ENCODE measurements at regions not wholly inside any gene's neighbourhood (a gene's known extent, or its start where the extent isn't known, plus 50 kb on each side); places are given as distances from the start of the nearest gene placed in this dataset.

DNA sequence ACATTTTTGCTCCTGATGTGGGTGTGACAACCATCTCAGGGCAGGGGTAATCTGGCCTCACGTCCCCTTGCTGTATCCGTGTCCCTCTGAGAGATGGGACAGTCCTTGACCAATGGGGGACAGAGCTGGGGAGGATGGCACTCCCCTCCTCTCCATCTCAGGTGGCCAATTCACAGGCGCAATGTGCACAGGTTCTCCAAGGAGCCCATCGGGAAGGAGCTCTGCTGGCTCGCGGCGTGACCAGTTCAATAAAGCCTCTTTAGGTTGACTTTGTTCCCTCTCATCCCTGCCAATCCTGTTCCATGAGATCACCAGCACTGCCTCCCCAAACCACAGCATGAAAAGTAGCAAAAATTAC, 196.3 kb upstream of the SLC24A3 start:
- H3K27ac Mint-ChIP-seq = no peak overlapping the region
- no peaks in the 10 kb centered on the region for H3K4me1 Mint-ChIP-seq (ENCODE audit: low read depth in 2 of 2)
- DNase-seq (no peak), ATAC-seq (replicated peaks) (no peak)
- H3K9me3 Mint-ChIP-seq = no peaks in the 10 kb centered on the region
- H3K27me3 Mint-ChIP-seq = no peaks in the 10 kb centered on the region
- no peak overlapping the region for H3K4me3 Mint-ChIP-seq
- H3K36me3 Mint-ChIP-seq (ENCODE audit: insufficient read depth) = no peaks in the 10 kb centered on the region

DNA sequence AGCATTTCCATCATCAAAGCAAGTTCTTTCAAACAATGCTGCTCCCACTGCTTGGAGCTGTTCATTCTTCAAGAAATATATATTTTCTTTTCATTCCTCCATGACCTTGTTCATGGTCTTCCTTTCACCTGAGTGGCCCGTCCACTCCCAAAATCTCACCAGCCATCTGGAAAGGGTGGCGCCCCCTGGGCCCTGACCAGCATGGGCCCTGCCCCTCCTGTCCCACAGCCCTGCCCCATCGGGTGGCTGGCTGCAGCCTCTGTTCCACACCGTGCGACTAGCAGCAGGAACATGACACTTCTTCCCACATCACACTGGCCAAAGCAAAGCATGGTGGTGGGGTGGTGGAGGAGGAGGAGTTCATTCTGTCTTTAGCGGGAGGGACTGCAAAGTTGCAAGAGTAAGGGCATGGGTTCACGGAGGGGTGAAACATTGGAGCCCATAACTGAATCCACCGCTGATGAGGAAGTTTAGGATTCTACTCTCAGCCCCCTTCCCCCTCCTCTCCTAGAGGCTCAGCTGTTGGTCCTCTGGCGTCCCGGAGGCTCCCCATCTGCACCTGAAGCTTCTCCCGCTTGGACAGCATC, 195.2 kb upstream of the SLC24A3 start:
- no peak overlapping the region for H3K4me3 Mint-ChIP-seq
- H3K27ac Mint-ChIP-seq = no peak overlapping the region
- no peaks in the 10 kb centered on the region for H3K4me1 Mint-ChIP-seq (ENCODE audit: low read depth in 2 of 2)
- H3K9me3 Mint-ChIP-seq = no peaks in the 10 kb centered on the region
- H3K36me3 Mint-ChIP-seq (ENCODE audit: insufficient read depth) = no peaks in the 10 kb centered on the region
- DNase-seq (no peak), ATAC-seq (replicated peaks) (no peak)
- no peaks in the 10 kb centered on the region for H3K27me3 Mint-ChIP-seq

DNA sequence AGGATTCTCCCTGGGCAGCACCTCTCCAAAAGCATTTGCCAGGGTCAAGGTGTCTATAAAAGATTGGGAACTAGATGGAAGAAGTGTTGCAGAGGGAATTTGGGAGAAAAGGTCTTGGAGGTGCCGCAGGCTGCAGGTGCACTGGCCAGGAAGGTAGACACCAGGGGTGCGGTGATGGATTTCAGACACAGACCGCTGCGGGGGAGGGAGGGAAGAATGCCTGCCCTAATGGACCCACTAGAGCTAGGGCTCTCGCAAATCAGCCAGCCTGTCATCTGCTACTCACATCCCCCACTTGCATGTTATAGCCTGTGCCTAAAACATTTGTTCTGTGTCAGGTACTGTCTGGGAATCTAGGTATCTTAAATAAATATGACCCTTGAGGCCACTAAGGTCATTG, 193.6 kb upstream of the SLC24A3 start:
- no peak overlapping the region for H3K4me3 Mint-ChIP-seq
- H3K4me1 Mint-ChIP-seq (ENCODE audit: low read depth in 2 of 2) = no peaks in the 10 kb centered on the region
- no peak for DNase-seq
- ATAC-seq (replicated peaks) = no peak
- H3K27me3 Mint-ChIP-seq = peaks cover 0 to 8% of the 10 kb centered on the region in 2 donors
- H3K27ac Mint-ChIP-seq = no peak overlapping the region
- no peaks in the 10 kb centered on the region for H3K9me3 Mint-ChIP-seq
- no peaks in the 10 kb centered on the region for H3K36me3 Mint-ChIP-seq (ENCODE audit: insufficient read depth)

DNA sequence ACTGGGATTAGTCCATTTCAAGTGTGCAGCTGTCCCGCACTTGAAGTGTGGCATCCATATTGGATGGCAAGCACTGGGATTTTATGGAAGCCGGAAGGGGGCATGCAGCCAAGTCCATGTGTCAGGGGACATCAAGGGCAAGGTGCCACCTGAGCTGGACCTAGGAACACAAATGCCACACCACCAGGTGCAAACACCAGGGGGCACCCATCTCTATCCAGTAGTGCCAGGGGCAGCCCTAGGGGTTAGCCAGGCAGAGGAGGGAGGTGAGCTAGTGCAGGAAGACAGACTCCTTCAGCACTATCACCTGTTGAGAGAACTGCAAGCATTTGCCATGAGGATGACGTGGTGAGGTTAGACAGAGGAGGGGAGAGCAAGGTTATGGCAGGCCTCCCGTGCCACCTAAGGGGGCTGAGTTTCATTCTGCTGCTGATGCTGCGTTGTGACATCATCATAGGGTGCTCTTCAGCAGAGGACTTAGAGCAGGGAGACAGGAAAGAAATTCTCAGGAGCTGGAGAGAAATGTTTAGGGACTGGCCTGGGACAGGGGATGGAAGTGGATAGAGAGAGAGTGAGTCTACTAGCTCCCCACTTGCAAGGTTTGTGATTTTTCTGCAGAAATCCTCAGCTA, 192.6 kb upstream of the SLC24A3 start:
- H3K36me3 Mint-ChIP-seq (ENCODE audit: insufficient read depth) = no peaks in the 10 kb centered on the region
- DNase-seq (no peak), ATAC-seq (replicated peaks) (no peak)
- no peak overlapping the region for H3K27ac Mint-ChIP-seq
- peaks cover 0 to 8% of the 10 kb centered on the region in 2 donors for H3K27me3 Mint-ChIP-seq
- H3K4me1 Mint-ChIP-seq (ENCODE audit: low read depth in 2 of 2) = no peaks in the 10 kb centered on the region
- H3K4me3 Mint-ChIP-seq = no peak overlapping the region
- no peaks in the 10 kb centered on the region for H3K9me3 Mint-ChIP-seq

DNA sequence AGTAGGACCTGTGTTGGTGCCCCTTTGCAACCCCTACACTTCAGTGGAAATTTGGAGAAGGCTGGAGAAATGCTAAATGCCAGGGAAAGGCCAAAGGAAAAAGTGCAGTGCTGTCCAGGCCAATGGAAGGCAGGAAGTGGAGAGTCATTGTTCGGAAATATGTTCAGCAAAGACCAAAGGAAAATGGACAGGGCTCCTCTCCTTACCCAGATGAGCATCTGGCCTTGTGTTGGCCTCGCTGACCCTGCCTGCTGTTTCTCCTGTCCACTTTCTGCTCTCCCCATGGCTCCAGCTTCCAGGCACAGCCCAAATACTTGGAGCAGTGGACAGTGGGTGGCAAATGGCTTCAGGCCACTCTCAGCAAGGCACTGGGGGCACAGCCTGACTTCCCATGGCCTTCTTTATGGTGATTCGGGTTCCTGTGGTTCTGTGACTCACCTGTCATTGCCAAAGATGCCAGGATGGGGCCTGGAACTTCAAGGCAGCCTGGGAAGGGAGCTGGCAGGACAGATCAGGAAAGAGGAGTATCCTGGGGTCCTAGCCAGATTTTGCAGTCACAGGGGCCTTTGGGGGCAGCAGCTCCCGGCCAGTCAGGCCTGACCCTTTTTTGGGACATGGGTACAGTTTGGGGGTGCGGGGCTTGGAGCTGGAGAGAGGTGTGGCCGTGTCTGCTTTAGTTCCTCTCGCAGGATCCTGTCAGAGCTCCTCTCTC, 190.9 kb upstream of the SLC24A3 start:
- Mint-ChIP-seq H3K4me3 (no peak overlapping the region), H3K27me3 (peaks cover 0 to 8% of the 10 kb centered on the region in 2 donors), H3K4me1 (ENCODE audit: low read depth in 2 of 2) (no peaks in the 10 kb centered on the region), H3K9me3 (no peaks in the 10 kb centered on the region), H3K27ac (no peak overlapping the region), H3K36me3 (ENCODE audit: insufficient read depth) (no peaks in the 10 kb centered on the region)
- ATAC-seq (replicated peaks) (no peak), DNase-seq (no peak)

DNA sequence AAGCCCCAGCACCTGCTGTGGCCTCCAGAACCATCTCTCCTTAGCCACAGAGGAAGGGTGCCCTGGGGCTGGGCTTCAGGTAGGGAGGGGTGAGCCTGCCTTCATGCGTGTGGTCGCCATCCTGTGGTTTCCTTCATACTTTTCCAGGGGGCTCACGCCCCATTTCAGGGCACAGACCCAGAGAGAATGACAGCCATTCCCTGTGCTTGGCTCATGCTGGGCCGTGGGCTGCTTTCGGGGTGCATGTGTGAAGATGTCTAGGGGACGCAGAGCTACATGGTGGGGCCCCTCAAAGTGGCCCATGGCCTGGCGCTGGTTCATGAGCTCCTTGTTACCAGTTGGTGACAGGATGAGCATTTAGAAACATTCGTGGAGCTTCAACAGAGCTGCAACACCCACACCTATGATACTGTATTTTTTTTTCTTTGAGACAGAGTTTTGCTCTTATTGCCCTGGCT, 190.3 kb upstream of the SLC24A3 start:
- Mint-ChIP-seq H3K27ac (no peak overlapping the region), H3K27me3 (peaks cover 0 to 8% of the 10 kb centered on the region in 2 donors), H3K4me3 (no peak overlapping the region), H3K4me1 (ENCODE audit: low read depth in 2 of 2) (no peaks in the 10 kb centered on the region), H3K36me3 (ENCODE audit: insufficient read depth) (no peaks in the 10 kb centered on the region), H3K9me3 (no peaks in the 10 kb centered on the region)
- no peak for DNase-seq
- no peak for ATAC-seq (replicated peaks)

DNA sequence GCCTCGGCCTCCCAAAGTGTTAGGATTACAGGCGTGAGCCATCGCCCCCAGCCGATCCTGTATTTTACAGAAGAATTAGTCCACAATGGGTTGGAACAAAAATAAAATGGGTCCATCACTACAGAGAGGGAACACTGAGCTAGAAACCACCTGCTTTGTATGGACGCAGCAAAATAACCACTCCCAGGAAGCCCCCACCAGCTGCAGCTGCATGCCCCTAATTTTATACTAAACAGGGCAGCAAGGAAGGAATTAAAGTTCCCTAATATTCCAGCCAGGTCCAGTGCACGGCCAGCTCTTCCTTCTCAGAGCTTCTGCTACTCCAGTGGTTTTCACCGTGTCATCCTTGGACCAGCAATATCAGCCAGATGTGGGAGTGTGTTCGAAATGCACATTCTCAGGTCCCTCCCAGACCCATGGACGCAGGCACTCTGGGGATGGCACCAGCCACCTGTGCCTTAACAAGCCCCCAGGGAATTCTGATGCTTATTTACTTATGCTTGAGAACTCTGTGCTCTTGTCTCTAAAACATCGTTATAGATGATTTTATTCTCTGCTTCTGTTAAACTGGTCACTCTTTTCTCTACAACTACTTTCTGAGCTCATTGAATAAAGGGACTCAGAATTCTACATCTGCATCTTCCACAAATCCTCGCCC, 189.5 kb upstream of the SLC24A3 start:
- Mint-ChIP-seq H3K27me3 (peaks cover 0 to 8% of the 10 kb centered on the region in 2 donors), H3K36me3 (ENCODE audit: insufficient read depth) (no peaks in the 10 kb centered on the region), H3K4me3 (no peak overlapping the region), H3K9me3 (no peaks in the 10 kb centered on the region), H3K27ac (no peak overlapping the region), H3K4me1 (ENCODE audit: low read depth in 2 of 2) (no peaks in the 10 kb centered on the region)
- DNase-seq = no peak
- ATAC-seq (replicated peaks) = no peak

DNA sequence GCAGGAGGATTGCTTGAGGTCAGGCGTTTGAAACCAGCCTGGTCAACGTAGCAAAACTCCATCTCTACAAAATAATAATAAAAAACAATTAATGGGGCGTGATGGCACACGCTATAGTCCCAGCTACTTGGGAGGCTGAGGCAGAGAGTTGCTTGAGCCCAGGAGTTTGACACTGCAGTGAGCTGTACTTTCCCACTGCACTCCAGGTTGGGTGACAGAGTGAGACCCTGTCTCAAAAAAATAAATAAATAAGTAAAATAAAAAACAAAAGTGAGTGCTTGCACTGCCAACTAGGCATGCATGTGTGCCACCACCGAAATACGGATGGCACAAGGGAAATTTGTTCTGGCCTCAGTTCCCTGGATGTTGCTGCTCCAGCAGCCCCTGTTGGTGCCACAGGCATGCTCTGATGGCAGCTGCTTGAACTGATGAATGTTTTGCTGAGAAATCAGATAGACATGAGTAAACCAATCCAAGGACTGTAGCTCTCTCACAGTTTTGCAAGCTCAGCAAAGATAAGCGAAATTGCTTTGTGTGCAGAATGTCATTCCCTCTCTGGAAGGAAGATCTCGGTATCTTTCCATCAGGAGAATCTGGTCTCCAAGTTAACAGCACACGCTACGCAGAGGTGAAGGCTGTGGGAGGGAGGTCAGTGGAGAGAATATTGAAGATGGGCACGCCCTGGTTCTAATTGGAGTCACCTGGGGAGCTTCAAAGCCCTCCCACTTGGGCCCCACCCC, 188.0 kb upstream of the SLC24A3 start:
- Mint-ChIP-seq H3K27ac (no peak overlapping the region), H3K4me3 (no peak overlapping the region), H3K9me3 (no peaks in the 10 kb centered on the region), H3K27me3 (peaks cover 0 to 8% of the 10 kb centered on the region in 2 donors), H3K36me3 (ENCODE audit: insufficient read depth) (no peaks in the 10 kb centered on the region), H3K4me1 (ENCODE audit: low read depth in 2 of 2) (no peaks in the 10 kb centered on the region)
- DNase-seq = no peak
- no peak for ATAC-seq (replicated peaks)

DNA sequence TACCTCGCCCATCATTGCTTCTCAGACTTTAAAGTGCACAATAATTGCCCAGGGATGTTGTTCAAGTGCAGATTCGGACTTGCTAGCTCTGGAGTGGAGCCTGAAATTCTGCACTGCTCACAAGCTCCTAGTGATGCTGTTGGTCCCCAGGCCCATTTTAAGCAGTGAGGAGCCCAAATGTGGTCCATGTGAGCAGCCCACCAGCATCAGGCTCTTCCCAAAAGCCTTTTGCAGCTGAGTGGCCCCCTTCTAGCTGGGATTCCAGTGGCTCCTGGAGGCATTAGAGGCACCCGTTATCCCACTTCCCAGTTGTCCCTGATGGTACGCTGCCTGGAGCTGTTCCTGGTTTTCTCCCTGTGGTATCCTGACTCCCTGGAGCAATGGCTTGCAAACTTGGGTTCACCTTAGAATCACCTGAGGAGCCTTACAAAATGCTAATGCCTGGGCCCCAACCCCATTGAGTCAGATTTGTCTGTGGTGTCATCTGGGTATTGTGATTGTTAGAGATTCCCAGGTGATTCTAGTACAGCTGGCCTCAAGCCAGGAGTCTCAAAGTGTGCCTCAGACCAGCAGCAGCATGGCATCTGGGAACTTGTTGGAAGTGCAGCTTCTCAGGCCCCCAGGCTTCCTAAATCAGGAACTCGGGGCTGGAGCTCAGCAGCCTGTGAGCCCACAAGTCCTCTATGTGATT, 186.9 kb upstream of the SLC24A3 start:
- Mint-ChIP-seq H3K9me3 (no peaks in the 10 kb centered on the region), H3K4me1 (ENCODE audit: low read depth in 2 of 2) (no peaks in the 10 kb centered on the region), H3K4me3 (no peak overlapping the region), H3K27ac (no peak overlapping the region), H3K27me3 (peaks cover 0 to 8% of the 10 kb centered on the region in 2 donors), H3K36me3 (ENCODE audit: insufficient read depth) (no peaks in the 10 kb centered on the region)
- ATAC-seq (replicated peaks) (no peak), DNase-seq (no peak)

DNA sequence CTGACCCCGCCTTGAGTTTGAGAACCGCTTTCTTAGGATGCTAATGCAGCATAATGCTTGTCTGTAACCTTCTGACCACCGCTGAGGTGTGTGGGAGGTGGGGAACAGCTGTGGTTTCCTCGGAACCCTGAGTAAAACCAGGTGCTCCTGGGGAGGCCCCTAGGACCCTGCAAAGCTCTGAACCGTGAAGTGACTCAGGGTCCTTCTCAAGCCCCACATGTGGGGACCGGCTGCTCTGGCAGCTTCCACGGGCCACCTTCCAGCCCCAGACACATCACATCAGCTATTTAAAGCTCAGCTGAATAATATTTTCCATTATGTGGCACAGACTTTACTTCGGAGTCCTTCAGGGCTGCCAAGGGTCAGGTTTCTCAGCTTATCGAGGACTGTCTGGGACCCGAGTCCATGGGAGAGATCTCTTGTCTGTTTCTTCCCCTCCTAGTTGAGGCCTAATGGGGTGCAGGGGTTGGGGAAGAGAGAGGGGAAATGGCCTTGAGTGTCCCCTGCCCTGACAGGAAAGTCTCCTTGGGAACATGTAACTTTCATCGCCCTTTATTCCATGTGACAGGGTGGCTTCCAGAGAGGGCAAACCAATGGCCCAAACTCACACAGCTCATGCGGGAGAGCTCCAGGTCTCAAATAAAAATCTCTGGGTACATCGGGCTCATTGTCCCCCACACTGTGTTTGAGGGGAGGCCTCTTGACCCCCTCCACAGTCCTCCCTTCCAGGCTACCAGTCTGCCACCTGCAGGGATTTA, 186.1 kb upstream of the SLC24A3 start:
- Mint-ChIP-seq H3K27ac (no peak overlapping the region), H3K4me3 (no peak overlapping the region), H3K36me3 (ENCODE audit: insufficient read depth) (no peaks in the 10 kb centered on the region), H3K9me3 (no peaks in the 10 kb centered on the region), H3K27me3 (peaks cover 0 to 8% of the 10 kb centered on the region in 2 donors), H3K4me1 (ENCODE audit: low read depth in 2 of 2) (no peaks in the 10 kb centered on the region)
- DNase-seq (no peak), ATAC-seq (replicated peaks) (no peak)

DNA sequence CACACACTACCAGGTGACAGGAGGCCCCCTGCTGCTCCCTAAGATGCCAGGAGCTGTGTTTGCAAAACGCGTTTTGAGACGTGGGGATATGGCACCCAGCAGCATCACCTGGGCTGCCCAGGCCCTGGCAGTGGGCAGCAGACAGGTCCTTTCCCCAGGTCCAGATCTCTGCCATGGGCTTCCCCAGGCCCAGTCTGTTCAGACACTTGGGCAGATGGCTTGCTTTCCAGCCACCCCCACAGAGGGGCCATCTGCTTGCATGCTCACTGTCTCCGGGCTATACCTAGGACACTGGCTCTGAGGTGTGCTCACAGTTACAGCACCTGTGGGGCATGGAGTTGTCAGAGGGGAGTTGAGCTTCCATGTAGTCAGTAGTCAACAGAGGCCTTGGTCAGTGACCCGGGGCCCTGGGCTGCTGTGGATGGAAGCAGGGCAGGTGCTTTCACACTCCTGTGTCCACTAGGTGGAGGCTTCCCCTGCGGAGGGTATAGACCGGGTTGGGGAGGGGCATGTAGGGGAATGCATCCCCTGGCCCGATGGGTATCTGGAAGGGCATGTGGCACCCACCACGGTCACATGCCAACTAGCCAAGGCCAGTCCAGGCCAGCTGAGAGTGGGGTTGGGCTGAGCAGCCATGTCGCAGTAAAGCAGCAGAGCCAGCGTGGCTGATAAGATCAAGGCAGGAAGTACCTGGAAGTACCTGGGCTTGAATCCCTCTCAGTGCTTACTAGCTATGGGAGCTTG, 185.4 kb upstream of the SLC24A3 start:
- H3K4me3 Mint-ChIP-seq = no peak overlapping the region
- ATAC-seq (replicated peaks) = no peak
- peaks cover 0 to 8% of the 10 kb centered on the region in 2 donors for H3K27me3 Mint-ChIP-seq
- H3K4me1 Mint-ChIP-seq (ENCODE audit: low read depth in 2 of 2) = no peaks in the 10 kb centered on the region
- H3K9me3 Mint-ChIP-seq = no peaks in the 10 kb centered on the region
- H3K36me3 Mint-ChIP-seq (ENCODE audit: insufficient read depth) = no peaks in the 10 kb centered on the region
- no peak overlapping the region for H3K27ac Mint-ChIP-seq
- no peak for DNase-seq

DNA sequence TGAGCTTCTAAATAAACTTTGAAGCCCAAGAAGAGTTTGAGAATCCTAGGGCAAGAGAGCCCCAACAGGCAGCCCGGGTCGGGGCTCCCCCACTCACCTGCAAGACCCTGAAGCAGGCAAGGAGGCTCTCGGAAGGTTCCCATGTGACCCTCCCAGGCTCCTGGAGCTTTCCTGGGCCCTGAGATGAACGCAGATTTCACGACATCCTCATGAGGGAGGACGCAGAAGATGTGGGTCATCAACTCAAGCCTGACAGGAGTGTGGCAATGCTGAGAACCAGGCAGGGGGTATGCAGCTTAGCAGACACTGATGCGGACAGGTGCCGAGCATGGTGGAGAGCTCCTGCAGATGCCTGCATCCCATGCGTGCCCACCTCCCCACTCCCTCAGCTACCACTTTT, 184.5 kb upstream of the SLC24A3 start:
- ATAC-seq (replicated peaks) = no peak
- Mint-ChIP-seq H3K27ac (no peak overlapping the region), H3K9me3 (peaks cover 0 to 1% of the 10 kb centered on the region in 2 donors), H3K27me3 (peaks cover 0 to 5% of the 10 kb centered on the region in 2 donors), H3K4me1 (ENCODE audit: low read depth in 2 of 2) (no peaks in the 10 kb centered on the region), H3K4me3 (no peak overlapping the region), H3K36me3 (ENCODE audit: insufficient read depth) (no peaks in the 10 kb centered on the region)
- no peak for DNase-seq
